Lower leg skin (tissue), 3 donors: ENCODE measurements at regions not wholly inside any gene's neighbourhood (a gene's known extent, or its start where the extent isn't known, plus 50 kb on each side); places are given as distances from the start of the nearest gene placed in this dataset.

Experiments used
- POLR2A ChIP-seq, 2 donors: fragments of 450-650 bp; IDR thresholded peaks; one replicate each; pipeline ENCODE4 v1.6.1; 2016 to 2017; ENCODE audit warnings: antibody characterized with exemption in 2 of 2, mild to moderate bottlenecking in 1 of 2, moderate library complexity in 1 of 2
- TF ChIP-seq, protein P1 (sequence below), 3 donors: fragments of 450-650 bp; IDR thresholded peaks; one replicate each; pipeline ENCODE4 v1.5.1; 2016; ENCODE audit warnings: antibody characterized with exemption in 3 of 3, mild to moderate bottlenecking in 3 of 3, moderate library complexity in 2 of 3

DNA sequence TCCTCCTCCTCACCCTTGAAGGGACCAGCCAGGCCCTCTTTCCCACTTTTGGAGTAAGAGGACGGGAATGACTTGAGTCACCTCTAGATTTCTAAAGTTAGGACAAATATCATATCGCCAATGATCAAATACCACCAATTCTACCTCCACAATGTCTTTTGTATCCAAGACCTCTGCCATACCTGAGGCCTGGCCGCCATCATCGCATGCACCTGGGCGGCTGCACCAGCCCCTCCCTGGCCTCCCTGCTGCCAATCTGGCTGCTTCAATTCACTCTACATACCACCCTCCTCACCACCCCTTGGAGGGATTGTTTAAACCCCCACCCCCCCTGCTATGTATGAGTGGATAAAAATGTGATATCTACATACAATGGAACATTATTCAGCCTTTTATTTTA lies 75.0 kb upstream of the RALY start:
- no peak for TF ChIP-seq POLR2A (IDR thresholded peaks at IDR 0.05)
- TF ChIP-seq, protein P1, sequence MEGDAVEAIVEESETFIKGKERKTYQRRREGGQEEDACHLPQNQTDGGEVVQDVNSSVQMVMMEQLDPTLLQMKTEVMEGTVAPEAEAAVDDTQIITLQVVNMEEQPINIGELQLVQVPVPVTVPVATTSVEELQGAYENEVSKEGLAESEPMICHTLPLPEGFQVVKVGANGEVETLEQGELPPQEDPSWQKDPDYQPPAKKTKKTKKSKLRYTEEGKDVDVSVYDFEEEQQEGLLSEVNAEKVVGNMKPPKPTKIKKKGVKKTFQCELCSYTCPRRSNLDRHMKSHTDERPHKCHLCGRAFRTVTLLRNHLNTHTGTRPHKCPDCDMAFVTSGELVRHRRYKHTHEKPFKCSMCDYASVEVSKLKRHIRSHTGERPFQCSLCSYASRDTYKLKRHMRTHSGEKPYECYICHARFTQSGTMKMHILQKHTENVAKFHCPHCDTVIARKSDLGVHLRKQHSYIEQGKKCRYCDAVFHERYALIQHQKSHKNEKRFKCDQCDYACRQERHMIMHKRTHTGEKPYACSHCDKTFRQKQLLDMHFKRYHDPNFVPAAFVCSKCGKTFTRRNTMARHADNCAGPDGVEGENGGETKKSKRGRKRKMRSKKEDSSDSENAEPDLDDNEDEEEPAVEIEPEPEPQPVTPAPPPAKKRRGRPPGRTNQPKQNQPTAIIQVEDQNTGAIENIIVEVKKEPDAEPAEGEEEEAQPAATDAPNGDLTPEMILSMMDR (IDR thresholded peaks at IDR 0.05): no peak
